ENCODE measurements at regions not wholly inside any gene's neighbourhood (a gene's known extent, or its start where the extent isn't known, plus 50 kb on each side); places are given as distances from the start of the nearest gene placed in this dataset.

DNA sequence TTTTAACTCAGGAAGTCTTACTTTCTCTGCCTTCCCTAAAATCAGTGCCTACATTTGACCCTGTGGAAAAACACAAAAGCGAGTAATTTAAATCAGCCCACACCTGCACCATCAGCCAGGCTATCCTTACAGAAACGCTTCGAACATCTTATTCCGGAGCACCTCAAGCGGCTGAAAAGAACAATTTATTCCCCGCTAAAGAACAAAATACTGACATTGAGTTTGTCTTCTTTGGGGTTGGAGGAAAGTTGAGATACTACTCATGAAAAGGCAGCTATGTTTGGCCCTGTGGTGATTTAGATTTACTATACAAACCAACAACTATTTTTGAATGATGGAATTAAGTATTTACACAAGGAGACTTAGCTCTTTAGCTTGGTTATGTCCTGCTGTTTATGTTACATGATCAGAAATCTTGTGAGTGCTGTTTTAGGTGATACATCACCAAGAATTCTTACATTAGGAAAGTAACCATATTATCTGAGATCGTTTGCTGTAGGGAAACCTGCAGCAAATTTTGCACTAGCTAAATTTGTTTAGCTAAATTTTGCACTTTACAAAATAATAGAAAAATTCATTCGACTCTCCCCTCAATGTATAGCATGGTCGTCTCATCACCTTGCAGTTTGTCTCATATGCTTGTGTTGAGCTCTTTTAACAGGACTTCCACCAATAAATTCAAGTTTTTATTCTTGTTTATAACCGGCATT, 158.8 kb upstream of the SIX2 start:
- ATAC-seq (ENCODE audit: insufficient number of reproducible peaks, low FRiP score, low read depth) (no peak), DNase-seq (ENCODE audit: low spot score) (no peak)
- Histone ChIP-seq H3K9me3 (no peaks in the 10 kb centered on the region), H3K27ac (no peak overlapping the region), H3K36me3 (no peaks in the 10 kb centered on the region), H3K4me1 (ENCODE audit: control insufficient read depth in 1 of 2, low read depth in 2 of 2) (peaks cover 4 to 22% of the 10 kb centered on the region in 2 donors), H3K27me3 (replicated peaks; ENCODE audit: insufficient read depth) (no peaks in the 10 kb centered on the region), H3K4me3 (peak overlapping the region; percentile 78)
- TF ChIP-seq, protein P1, sequence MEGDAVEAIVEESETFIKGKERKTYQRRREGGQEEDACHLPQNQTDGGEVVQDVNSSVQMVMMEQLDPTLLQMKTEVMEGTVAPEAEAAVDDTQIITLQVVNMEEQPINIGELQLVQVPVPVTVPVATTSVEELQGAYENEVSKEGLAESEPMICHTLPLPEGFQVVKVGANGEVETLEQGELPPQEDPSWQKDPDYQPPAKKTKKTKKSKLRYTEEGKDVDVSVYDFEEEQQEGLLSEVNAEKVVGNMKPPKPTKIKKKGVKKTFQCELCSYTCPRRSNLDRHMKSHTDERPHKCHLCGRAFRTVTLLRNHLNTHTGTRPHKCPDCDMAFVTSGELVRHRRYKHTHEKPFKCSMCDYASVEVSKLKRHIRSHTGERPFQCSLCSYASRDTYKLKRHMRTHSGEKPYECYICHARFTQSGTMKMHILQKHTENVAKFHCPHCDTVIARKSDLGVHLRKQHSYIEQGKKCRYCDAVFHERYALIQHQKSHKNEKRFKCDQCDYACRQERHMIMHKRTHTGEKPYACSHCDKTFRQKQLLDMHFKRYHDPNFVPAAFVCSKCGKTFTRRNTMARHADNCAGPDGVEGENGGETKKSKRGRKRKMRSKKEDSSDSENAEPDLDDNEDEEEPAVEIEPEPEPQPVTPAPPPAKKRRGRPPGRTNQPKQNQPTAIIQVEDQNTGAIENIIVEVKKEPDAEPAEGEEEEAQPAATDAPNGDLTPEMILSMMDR (IDR thresholded peaks at IDR 0.05), result no peak

GRCh38 chr2:45166229-45166890, 157.1 kb upstream of the SIX2 start:
- DNase-seq (ENCODE audit: low spot score) (no peak), ATAC-seq (ENCODE audit: insufficient number of reproducible peaks, low FRiP score, low read depth) (no peak)
- Histone ChIP-seq H3K27me3 (replicated peaks; ENCODE audit: insufficient read depth) (no peaks in the 10 kb centered on the region), H3K4me3 (no peak overlapping the region), H3K4me1 (ENCODE audit: control insufficient read depth in 1 of 2, low read depth in 2 of 2) (peaks cover 4 to 13% of the 10 kb centered on the region in 2 donors), H3K9me3 (no peaks in the 10 kb centered on the region), H3K36me3 (no peaks in the 10 kb centered on the region), H3K27ac (no peak overlapping the region)
- TF ChIP-seq, protein P1 (IDR thresholded peaks at IDR 0.05), result no peak

DNA sequence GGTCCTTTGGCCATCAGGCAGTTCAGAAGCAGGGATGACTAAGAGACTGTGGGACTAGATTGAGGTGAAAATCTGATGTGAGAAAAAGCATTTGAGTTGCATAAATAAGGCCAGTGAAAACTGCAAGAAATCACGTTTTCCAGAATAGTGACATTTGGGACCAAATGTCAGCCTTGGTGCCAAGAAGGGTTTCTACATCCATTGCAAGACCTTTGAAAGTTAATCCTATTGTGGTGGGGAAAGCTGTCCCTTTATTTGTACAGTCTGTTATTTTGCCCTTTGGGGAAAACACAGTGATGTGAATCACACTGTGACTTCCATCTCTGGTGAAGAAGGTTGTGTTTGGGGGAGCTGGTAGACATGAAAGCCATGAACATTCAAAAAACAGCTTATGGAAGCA, 153.5 kb upstream of the SIX2 start:
- Histone ChIP-seq H3K36me3 (no peaks in the 10 kb centered on the region), H3K4me1 (ENCODE audit: control insufficient read depth in 1 of 2, low read depth in 2 of 2) (no peaks in the 10 kb centered on the region), H3K27me3 (replicated peaks; ENCODE audit: insufficient read depth) (no peaks in the 10 kb centered on the region), H3K9me3 (no peaks in the 10 kb centered on the region), H3K27ac (no peak overlapping the region), H3K4me3 (no peak overlapping the region)
- TF ChIP-seq, protein P1 (IDR thresholded peaks at IDR 0.05), result no peak
- no peak for ATAC-seq (ENCODE audit: insufficient number of reproducible peaks, low FRiP score, low read depth)
- no peak for DNase-seq (ENCODE audit: low spot score)

DNA sequence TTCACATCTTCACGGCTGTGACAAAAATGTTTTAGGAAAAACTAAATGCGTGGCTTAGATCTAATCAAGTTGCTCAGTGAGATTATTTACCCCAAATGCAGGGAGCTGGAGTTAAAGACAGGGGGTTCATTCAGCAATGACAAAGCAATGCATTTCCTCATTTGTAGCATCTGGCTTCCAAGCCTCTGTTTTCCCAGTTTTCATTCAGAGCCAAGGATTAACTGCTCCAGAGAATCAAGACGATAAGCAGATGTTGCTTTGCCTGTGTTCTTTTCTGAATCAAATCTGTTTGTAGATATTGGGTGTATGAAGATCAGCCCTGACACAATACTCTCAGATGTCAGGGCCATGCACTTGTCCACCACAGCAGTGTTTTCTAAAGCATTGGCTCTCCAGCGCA, 147.4 kb upstream of the SIX2 start:
- H3K27ac ChIP-seq, result no peak overlapping the region
- no peaks in the 10 kb centered on the region for H3K27me3 ChIP-seq (replicated peaks; ENCODE audit: insufficient read depth)
- TF ChIP-seq, protein P1 (IDR thresholded peaks at IDR 0.05), result no peak
- no peaks in the 10 kb centered on the region for H3K4me1 ChIP-seq (ENCODE audit: control insufficient read depth in 1 of 2, low read depth in 2 of 2)
- no peaks in the 10 kb centered on the region for H3K36me3 ChIP-seq
- DNase-seq (ENCODE audit: low spot score), result no peak
- no peak for ATAC-seq (ENCODE audit: insufficient number of reproducible peaks, low FRiP score, low read depth)
- no peak overlapping the region for H3K4me3 ChIP-seq
- H3K9me3 ChIP-seq, result no peaks in the 10 kb centered on the region

- TF ChIP-seq, protein P1 (IDR thresholded peaks at IDR 0.05), result no peak
- no peaks in the 10 kb centered on the region for H3K27me3 ChIP-seq (replicated peaks; ENCODE audit: insufficient read depth)
- H3K4me3 ChIP-seq, result no peak overlapping the region
- no peaks in the 10 kb centered on the region for H3K36me3 ChIP-seq
- peaks cover 5% of the 10 kb centered on the region for H3K9me3 ChIP-seq
- H3K4me1 ChIP-seq (ENCODE audit: control insufficient read depth in 1 of 2, low read depth in 2 of 2), result no peaks in the 10 kb centered on the region
- no peak for ATAC-seq (ENCODE audit: insufficient number of reproducible peaks, low FRiP score, low read depth)
- no peak overlapping the region for H3K27ac ChIP-seq
- DNase-seq (ENCODE audit: low spot score), result no peak
Observed at GRCh38 chr2:45154606-45155155, 145.4 kb upstream of the SIX2 start.

Measured in thoracic aorta (tissue), 2 donors.